HEK293 (cell line): ENCODE measurements at regions not wholly inside any gene's neighbourhood (a gene's known extent, or its start where the extent isn't known, plus 50 kb on each side); places are given as distances from the start of the nearest gene placed in this dataset.

Experiments used
- CTCF ChIA-PET: fragments of 350-600 bp; formaldehyde crosslinking; extraction: SDS; loops from one replicate; lab custom pipeline; 2021; ENCODE audit warnings: antibody characterized with exemption; lab: Yijun Ruan, JAX
- POLR2A ChIA-PET: fragments of 300-600 bp; formaldehyde crosslinking; extraction: SDS; loops from one replicate; lab custom pipeline; 2020; ENCODE audit warnings: antibody characterized with exemption, inconsistent platforms; lab: Yijun Ruan, JAX
- H3K27ac ChIP-seq: fragments of 200-500 bp; sonication (Bioruptor generic); 2 replicates; pipeline ENCODE4 v1.5.1; 2014; ENCODE audit warnings: low read depth, low read length, control low read depth, inconsistent platforms; ENCODE audit errors: extremely low read depth
- H3K36me3 ChIP-seq, 2 experiments: fragments of 200-500 bp in 1 of 2; sonication (Bioruptor generic) in 1 of 2; 1 replicate in 1 of 2; 2 replicates in 1 of 2; pipeline ENCODE4 v1.5.1; 2014 to 2017; ENCODE audit warnings: inconsistent platforms in 2 of 2, low read length in 2 of 2; ENCODE audit not compliant: control insufficient read depth in 2 of 2, insufficient read depth in 1 of 2
- H3K4me1 ChIP-seq: fragments of 200-500 bp; sonication (Bioruptor generic); 2 replicates; pipeline ENCODE4 v1.5.1; 2014; ENCODE audit warnings: mild to moderate bottlenecking, low read length, inconsistent platforms; ENCODE audit not compliant: control insufficient read depth, insufficient read depth
- H3K4me3 ChIP-seq: 2 replicates; pipeline ENCODE4 v1.5.1; 2011; ENCODE audit warnings: low read depth, mild to moderate bottlenecking, control low read depth, low read length, moderate library complexity
- H3K9me3 ChIP-seq: fragments of 200-500 bp; sonication (Bioruptor generic); 2 replicates; pipeline ENCODE4 v1.5.1; 2014; ENCODE audit warnings: low read depth, low read length, inconsistent platforms; ENCODE audit not compliant: control insufficient read depth, insufficient read depth
- BCL11A ChIP-seq: fragments of 450-650 bp; formaldehyde crosslinking; IDR thresholded peaks from 2 replicates; pipeline ENCODE4 v1.5.1; 2016; ENCODE audit warnings: low read depth, missing biosample characterization, missing genetic modification characterization
- HOXC10 ChIP-seq: sonication (generic); formaldehyde crosslinking; IDR thresholded peaks from 2 replicates; pipeline ENCODE4 v1.8.1; 2023; ENCODE audit warnings: mild to moderate bottlenecking, missing genetic modification reagents
- MEIS1 ChIP-seq: sonication (generic); formaldehyde crosslinking; IDR thresholded peaks from 2 replicates; pipeline ENCODE4 v1.8.1; 2022; ENCODE audit warnings: missing genetic modification reagents, mild to moderate bottlenecking, borderline replicate concordance
- SETDB1 ChIP-seq: IDR thresholded peaks from one replicate; pipeline ENCODE4 v1.6.1; 2017; ENCODE audit warnings: mild to moderate bottlenecking, low read length, moderate library complexity, mixed read lengths; ENCODE audit not compliant: insufficient read length
- ZBTB7A ChIP-seq: fragments of 450-650 bp; formaldehyde crosslinking; IDR thresholded peaks from 2 replicates; pipeline ENCODE4 v1.5.1; 2016; ENCODE audit warnings: low read depth, missing biosample characterization, missing genetic modification characterization
- ZNF121 ChIP-seq: fragments of 450-650 bp; formaldehyde crosslinking; IDR thresholded peaks from 2 replicates; pipeline ENCODE4 v1.5.1; 2016; ENCODE audit warnings: missing biosample characterization, missing genetic modification characterization
- ZNF146 ChIP-seq: fragments of 450-650 bp; formaldehyde crosslinking; IDR thresholded peaks from 2 replicates; pipeline ENCODE4 v1.5.1; 2016; ENCODE audit warnings: missing biosample characterization, missing genetic modification characterization
- ZNF16 ChIP-seq: fragments of 450-650 bp; formaldehyde crosslinking; IDR thresholded peaks from 2 replicates; pipeline ENCODE4 v1.5.1; 2016; ENCODE audit warnings: low read depth, missing biosample characterization, missing genetic modification characterization
- ZNF292 ChIP-seq: fragments of 450-650 bp; formaldehyde crosslinking; IDR thresholded peaks from 2 replicates; pipeline ENCODE4 v1.5.1; 2016; ENCODE audit warnings: low read depth, missing biosample characterization, missing genetic modification characterization, borderline replicate concordance
- ZNF302 ChIP-seq: fragments of 450-650 bp; formaldehyde crosslinking; IDR thresholded peaks from 2 replicates; pipeline ENCODE4 v1.5.1; 2016; ENCODE audit warnings: missing biosample characterization, missing genetic modification characterization, low read depth
- ZNF404 ChIP-seq: fragments of 450-650 bp; formaldehyde crosslinking; IDR thresholded peaks from 2 replicates; pipeline ENCODE4 v1.5.1; 2017; ENCODE audit warnings: missing biosample characterization, missing genetic modification characterization
- ZNF423 ChIP-seq: fragments of 450-650 bp; formaldehyde crosslinking; IDR thresholded peaks from 2 replicates; pipeline ENCODE4 v1.5.1; 2016; ENCODE audit warnings: missing biosample characterization, missing genetic modification characterization
- ZNF501 ChIP-seq: fragments of 450-650 bp; formaldehyde crosslinking; IDR thresholded peaks from 2 replicates; pipeline ENCODE4 v1.5.1; 2016; ENCODE audit warnings: missing biosample characterization, missing genetic modification characterization
- ZNF560 ChIP-seq: fragments of 450-650 bp; formaldehyde crosslinking; IDR thresholded peaks from 2 replicates; pipeline ENCODE4 v1.5.1; 2017; ENCODE audit warnings: missing biosample characterization, missing genetic modification characterization, borderline replicate concordance
- ZNF621 ChIP-seq: fragments of 450-650 bp; formaldehyde crosslinking; IDR thresholded peaks from 2 replicates; pipeline ENCODE4 v1.5.1; 2017; ENCODE audit warnings: missing biosample characterization, missing genetic modification characterization
- ZNF654 ChIP-seq: fragments of 450-650 bp; formaldehyde crosslinking; IDR thresholded peaks from 2 replicates; pipeline ENCODE4 v1.5.1; 2016; ENCODE audit warnings: low read depth, missing biosample characterization, missing genetic modification characterization
- ZNF658 ChIP-seq: fragments of 450-650 bp; formaldehyde crosslinking; IDR thresholded peaks from 2 replicates; pipeline ENCODE4; 2016; ENCODE audit warnings: missing biosample characterization, missing genetic modification characterization
- ZNF670 ChIP-seq: fragments of 450-650 bp; formaldehyde crosslinking; IDR thresholded peaks from 2 replicates; pipeline ENCODE4 v1.5.1; 2016; ENCODE audit warnings: missing biosample characterization, missing genetic modification characterization, low read depth
- ZNF76 ChIP-seq: fragments of 450-650 bp; formaldehyde crosslinking; IDR thresholded peaks from 2 replicates; pipeline ENCODE4; 2016; ENCODE audit warnings: low read depth, missing biosample characterization, missing genetic modification characterization, borderline replicate concordance
- ZNF768 ChIP-seq: fragments of 450-650 bp; formaldehyde crosslinking; IDR thresholded peaks from 2 replicates; pipeline ENCODE4 v1.5.1; 2018; ENCODE audit warnings: missing biosample characterization, mild to moderate bottlenecking, missing genetic modification characterization
- ZNF776 ChIP-seq: fragments of 450-650 bp; formaldehyde crosslinking; IDR thresholded peaks from 2 replicates; pipeline ENCODE4 v1.5.0; 2017; ENCODE audit warnings: missing biosample characterization, missing genetic modification characterization, borderline replicate concordance
- ZNF791 ChIP-seq: fragments of 450-650 bp; formaldehyde crosslinking; IDR thresholded peaks from 2 replicates; pipeline ENCODE4 v1.5.1; 2016; ENCODE audit warnings: missing biosample characterization, missing genetic modification characterization
- ZSCAN23 ChIP-seq: fragments of 450-650 bp; formaldehyde crosslinking; IDR thresholded peaks from 2 replicates; pipeline ENCODE4 v1.5.1; 2016; ENCODE audit warnings: missing biosample characterization, missing genetic modification characterization
- ZXDB ChIP-seq: fragments of 450-650 bp; formaldehyde crosslinking; IDR thresholded peaks from 2 replicates; pipeline ENCODE4 v1.5.1; 2016; ENCODE audit warnings: missing biosample characterization, missing genetic modification characterization
- TF ChIP-seq, protein P1 (sequence below): fragments of 450-650 bp; formaldehyde crosslinking; IDR thresholded peaks from 2 replicates; pipeline ENCODE4 v1.5.1; 2016; ENCODE audit warnings: missing biosample characterization, missing genetic modification characterization
- TF ChIP-seq, protein P2 (sequence below): fragments of 450-650 bp; formaldehyde crosslinking; optimal IDR thresholded peaks from 2 replicates; pipeline ENCODE3; 2016; ENCODE audit warnings: missing biosample characterization, mild to moderate bottlenecking, missing genetic modification characterization

DNA sequence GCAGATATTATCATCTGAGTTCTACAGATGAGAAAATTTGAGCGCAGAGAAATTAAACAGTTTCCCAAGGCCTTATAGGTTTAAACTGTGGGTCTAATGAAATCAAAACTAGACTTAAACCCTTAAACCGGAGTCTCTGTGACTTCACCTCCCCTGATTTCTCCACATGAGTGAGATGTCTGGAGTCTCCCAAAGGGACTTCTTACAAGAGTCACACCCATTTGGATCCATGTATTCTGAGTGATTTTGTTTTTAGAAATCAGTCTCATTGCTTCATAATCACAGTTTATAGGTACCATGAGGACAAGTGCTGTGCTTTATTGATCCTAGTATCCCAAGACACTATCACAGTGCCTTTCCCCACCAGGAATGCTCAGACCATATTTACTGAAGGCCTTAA is 206.0 kb upstream of the JUN start:
- ChIA-PET POLR2A (no interaction called here), CTCF (no interaction called here)

DNA sequence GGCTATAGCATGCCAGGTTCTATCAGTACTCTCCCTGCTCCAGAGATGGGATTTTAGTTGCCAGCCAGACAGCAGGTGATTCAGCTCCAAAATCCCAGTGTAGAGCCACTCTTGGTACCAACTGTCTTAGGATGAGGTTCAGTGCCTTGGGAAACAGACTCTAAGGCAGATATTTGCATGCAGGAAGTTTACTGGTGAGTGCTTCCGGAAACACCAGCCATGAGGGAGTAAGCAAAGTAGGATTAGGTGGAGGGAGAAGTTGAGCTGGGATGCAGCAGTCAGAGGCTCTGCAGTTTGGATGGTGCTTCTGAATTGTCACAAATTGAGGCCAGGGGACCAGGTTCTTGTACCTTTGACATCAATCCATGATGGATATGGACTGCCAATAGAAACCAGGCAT is 207.5 kb upstream of the JUN start:
- H3K4me3 ChIP-seq = no peak overlapping the region
- TF ChIP-seq ZNF121 (tag by site-specific recombination) (no peak), ZNF654 (tag by site-specific recombination) (no peak), BCL11A (tag by site-specific recombination) (no peak), ZNF768 (tag by site-specific recombination) (no peak), ZBTB7A (no peak), SETDB1 (no peak), ZNF776 (tag by site-specific recombination) (no peak), HOXC10 (CRISPR knock-in tag) (no peak), ZNF76 (tag by site-specific recombination) (no peak), ZXDB (tag by site-specific recombination) (no peak), ZNF146 (tag by site-specific recombination) (no peak), MEIS1 (CRISPR knock-in tag) (no peak), ZNF302 (no peak), ZNF621 (tag by site-specific recombination) (no peak), ZNF404 (tag by site-specific recombination) (no peak), ZNF292 (tag by site-specific recombination) (no peak), ZNF423 (tag by site-specific recombination) (no peak)
- TF ChIP-seq, protein P1, sequence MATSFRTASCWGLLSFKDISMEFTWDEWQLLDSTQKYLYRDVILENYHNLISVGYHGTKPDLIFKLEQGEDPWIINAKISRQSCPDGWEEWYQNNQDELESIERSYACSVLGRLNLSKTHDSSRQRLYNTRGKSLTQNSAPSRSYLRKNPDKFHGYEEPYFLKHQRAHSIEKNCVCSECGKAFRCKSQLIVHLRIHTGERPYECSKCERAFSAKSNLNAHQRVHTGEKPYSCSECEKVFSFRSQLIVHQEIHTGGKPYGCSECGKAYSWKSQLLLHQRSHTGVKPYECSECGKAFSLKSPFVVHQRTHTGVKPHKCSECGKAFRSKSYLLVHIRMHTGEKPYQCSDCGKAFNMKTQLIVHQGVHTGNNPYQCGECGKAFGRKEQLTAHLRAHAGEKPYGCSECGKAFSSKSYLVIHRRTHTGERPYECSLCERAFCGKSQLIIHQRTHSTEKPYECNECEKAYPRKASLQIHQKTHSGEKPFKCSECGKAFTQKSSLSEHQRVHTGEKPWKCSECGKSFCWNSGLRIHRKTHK (tag by site-specific recombination) = no peak
- TF ChIP-seq, protein P2, sequence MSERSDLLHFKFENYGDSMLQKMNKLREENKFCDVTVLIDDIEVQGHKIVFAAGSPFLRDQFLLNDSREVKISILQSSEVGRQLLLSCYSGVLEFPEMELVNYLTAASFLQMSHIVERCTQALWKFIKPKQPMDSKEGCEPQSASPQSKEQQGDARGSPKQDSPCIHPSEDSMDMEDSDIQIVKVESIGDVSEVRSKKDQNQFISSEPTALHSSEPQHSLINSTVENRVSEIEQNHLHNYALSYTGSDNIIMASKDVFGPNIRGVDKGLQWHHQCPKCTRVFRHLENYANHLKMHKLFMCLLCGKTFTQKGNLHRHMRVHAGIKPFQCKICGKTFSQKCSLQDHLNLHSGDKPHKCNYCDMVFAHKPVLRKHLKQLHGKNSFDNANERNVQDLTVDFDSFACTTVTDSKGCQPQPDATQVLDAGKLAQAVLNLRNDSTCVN (tag by site-specific recombination) = no peak
- H3K27ac ChIP-seq = no peak overlapping the region
- ChIA-PET POLR2A (no interaction called here), CTCF (interaction anchor here (0.6 kb wide), 1 partner anchor 53 kb away, joined by 3 read pairs; no protein-coding TSS in a partner anchor)
- H3K4me1 ChIP-seq = no peaks in the 10 kb centered on the region
- H3K36me3 ChIP-seq = no peaks in the 10 kb centered on the region
- H3K9me3 ChIP-seq = no peaks in the 10 kb centered on the region

More for the DNA sequence above, 206.0 kb upstream of the JUN start:
- TF ChIP-seq ZNF16 (tag by site-specific recombination) = no peak
- TF ChIP-seq ZNF560 (tag by site-specific recombination) = no peak
- H3K4me1 ChIP-seq = no peaks in the 10 kb centered on the region
- H3K27ac ChIP-seq = no peak overlapping the region
- H3K4me3 ChIP-seq = no peak overlapping the region
- H3K36me3 ChIP-seq = no peaks in the 10 kb centered on the region
- no peaks in the 10 kb centered on the region for H3K9me3 ChIP-seq

DNA sequence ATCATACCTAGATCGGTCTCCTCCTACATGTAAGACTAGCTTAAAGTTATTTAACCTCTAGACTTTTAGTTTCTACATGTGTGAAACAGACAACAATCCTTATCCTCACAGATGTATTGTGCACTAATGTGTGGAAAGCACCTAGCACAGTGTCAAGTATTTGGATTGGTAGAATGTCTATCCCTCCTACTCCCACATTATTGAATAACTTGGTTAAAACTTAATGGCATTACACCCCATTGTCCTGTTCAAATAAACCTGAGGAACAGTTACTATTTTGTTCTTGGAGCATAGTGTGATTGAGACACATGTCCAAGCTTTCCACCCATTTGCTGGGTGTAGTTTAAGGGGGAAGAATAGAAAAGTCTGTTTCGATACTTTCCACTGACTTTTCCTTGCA is 208.8 kb upstream of the JUN start:
- POLR2A ChIA-PET = no interaction called here
- CTCF ChIA-PET = no interaction called here
- H3K4me1 ChIP-seq = no peaks in the 10 kb centered on the region
- no peak overlapping the region for H3K4me3 ChIP-seq
- H3K36me3 ChIP-seq = no peaks in the 10 kb centered on the region
- TF ChIP-seq ZSCAN23 (tag by site-specific recombination) = no peak
- no peak for TF ChIP-seq ZNF658 (tag by site-specific recombination)
- TF ChIP-seq ZNF791 = no peak
- no peak for TF ChIP-seq ZNF670 (tag by site-specific recombination)
- no peak for TF ChIP-seq ZNF501 (tag by site-specific recombination)
- no peaks in the 10 kb centered on the region for H3K9me3 ChIP-seq
- no peak overlapping the region for H3K27ac ChIP-seq
